ENCODE measurements at regions not wholly inside any gene's neighbourhood (a gene's known extent, or its start where the extent isn't known, plus 50 kb on each side); places are given as distances from the start of the nearest gene placed in this dataset.

- TF ChIP-seq CTCF (IDR thresholded peaks at IDR 0.05): no peak
- TF ChIP-seq POLR2A (IDR thresholded peaks at IDR 0.05): no peak
Observed at GRCh38 chr6:78031228-78031627, 378.4 kb downstream of the MEI4 start.

All from thyroid gland (tissue), 4 donors.